ENCODE measurements at regions not wholly inside any gene's neighbourhood (a gene's known extent, or its start where the extent isn't known, plus 50 kb on each side); places are given as distances from the start of the nearest gene placed in this dataset.
A peak's percentile ranks its signal among the peaks of the same experiment; 100 is the strongest.
"Not testable (repeated sequence)": the region's sequence is repeated elsewhere in the genome, so short reads cannot be mapped to it uniquely, and the experiment has no call there.

DNA sequence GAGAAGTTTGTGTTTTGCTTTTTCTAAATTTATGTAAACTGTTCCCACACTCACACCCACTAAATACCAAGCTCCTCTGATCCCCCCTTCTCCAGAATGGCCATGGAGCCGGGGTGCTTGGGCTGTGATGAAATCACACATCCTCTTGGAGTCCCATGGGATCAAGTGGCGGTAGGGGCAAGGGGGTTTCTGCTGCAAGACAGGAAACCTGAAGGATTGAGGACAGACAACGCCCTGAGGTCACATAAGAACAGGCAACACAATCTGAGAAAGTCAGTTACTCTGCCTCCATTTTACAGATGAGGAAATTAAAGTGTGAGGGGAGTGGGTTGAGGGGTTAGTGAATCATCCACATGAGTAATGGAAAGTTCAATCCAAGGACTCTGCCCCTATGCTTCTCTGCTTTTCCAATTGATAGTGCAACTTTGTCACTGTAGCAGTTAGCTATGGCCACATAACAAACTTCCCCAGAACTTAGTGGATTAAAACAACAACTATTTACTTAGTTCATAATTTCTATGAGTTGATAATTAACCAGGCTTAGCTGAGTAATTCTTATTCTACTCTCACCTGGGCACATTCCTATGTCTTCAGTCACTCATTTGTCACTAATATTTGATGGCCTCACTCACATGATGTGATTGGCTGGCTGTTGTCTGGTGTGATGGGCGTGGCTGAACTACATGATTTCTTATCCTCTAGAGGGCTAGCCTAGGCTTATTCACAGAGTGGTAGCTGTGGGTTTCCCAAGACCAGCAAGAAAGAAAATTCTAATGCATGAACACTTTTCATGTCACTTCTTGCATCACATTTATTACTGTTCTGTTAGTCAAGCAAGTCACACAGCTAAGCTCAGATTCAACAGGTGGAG is 77.3 kb upstream of the ADRA1D start:
- Histone ChIP-seq H3K27ac (peak overlapping the region; percentile 48 to 100 (median 98); a peak in 21 of 22 replicates), H4K20me1 (no peaks in the 10 kb centered on the region), H3K4me1 (peaks cover 36 to 86% (median 68%) of the 10 kb centered on the region in 10 experiments), H3K4me2 (peak overlapping the region; percentile 71 to 91 (median 82)), H3K9me3 (replicated peaks in 1 of 11) (peaks cover 35 to 81% (median 61%) of the 10 kb centered on the region in 11 experiments), H3K4me3 (peak overlapping the region in 7 of 10 experiments; percentile 13 to 44 (median 32); a peak in 9 of 20 replicates), H3K9ac (peak overlapping the region; percentile 48 to 94 (median 87); a peak in 20 of 22 replicates), H3K36me3 (peaks cover 0 to 42% (median 0%) of the 10 kb centered on the region in 11 experiments; a peak in 5 of 22 replicates), H3K27me3 (0 out of 22 replicates have a peak, but pooled peaks cover 0 to 3% (median 0%) of the 10 kb centered on the region in 11 experiments)
- peak in 9 of 11 experiments; percentile 72 to 98 (median 95); a peak in 17 of 22 replicates for TF ChIP-seq Cebpa-rat (IDR thresholded peaks at IDR 0.05)

DNA sequence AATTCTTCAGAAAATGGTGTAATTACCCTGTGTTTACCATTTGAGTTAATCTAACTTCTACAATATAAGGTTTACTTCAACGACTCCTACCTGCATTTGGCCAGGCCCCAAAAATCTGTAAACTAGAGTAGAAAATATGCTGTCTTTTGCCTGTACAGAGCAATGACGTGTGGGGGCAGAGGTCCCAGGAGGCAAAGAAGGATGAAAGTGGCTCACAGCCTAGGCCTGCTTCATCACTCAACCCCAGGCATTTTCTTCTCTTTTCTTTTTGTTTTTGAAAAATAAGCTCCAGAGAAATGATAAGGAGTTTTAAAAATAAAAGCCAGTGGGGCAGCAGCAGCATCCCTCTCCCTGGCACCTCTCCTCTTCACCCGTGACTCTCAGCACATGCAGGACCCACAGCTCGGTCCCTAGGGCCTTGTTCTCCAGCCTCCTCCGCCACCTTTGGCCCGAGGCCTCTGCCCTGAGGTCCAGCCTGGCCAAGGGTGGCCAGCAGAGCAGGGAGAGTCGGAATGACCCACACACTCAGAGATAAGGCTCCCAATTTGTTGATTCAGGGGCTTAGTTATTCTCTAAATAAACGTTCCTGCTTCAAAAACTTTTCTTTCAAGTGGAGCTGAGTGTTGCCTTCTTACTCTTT is 76.6 kb upstream of the ADRA1D start:
- 0 out of 22 replicates have a peak, but pooled peaks cover 0 to 3% (median 0%) of the 10 kb centered on the region in 11 experiments for H3K27me3 ChIP-seq
- H4K20me1 ChIP-seq: no peaks in the 10 kb centered on the region
- H3K36me3 ChIP-seq: peaks cover 0 to 49% (median 0%) of the 10 kb centered on the region in 11 experiments; a peak in 5 of 22 replicates
- peak overlapping the region; percentile 48 to 94 (median 87); a peak in 20 of 22 replicates for H3K9ac ChIP-seq
- H3K9me3 ChIP-seq (replicated peaks in 1 of 11): peaks cover 35 to 81% (median 63%) of the 10 kb centered on the region in 11 experiments
- H3K4me3 ChIP-seq: peak overlapping the region in 5 of 10 experiments; percentile 21 to 44 (median 29); a peak in 7 of 20 replicates
- peak overlapping the region; percentile 71 to 91 (median 82) for H3K4me2 ChIP-seq
- no peak for TF ChIP-seq Cebpa-rat (IDR thresholded peaks at IDR 0.05)
- H3K4me1 ChIP-seq: peaks cover 36 to 93% (median 73%) of the 10 kb centered on the region in 10 experiments
- H3K27ac ChIP-seq: peak overlapping the region; percentile 48 to 100 (median 98); a peak in 21 of 22 replicates

DNA sequence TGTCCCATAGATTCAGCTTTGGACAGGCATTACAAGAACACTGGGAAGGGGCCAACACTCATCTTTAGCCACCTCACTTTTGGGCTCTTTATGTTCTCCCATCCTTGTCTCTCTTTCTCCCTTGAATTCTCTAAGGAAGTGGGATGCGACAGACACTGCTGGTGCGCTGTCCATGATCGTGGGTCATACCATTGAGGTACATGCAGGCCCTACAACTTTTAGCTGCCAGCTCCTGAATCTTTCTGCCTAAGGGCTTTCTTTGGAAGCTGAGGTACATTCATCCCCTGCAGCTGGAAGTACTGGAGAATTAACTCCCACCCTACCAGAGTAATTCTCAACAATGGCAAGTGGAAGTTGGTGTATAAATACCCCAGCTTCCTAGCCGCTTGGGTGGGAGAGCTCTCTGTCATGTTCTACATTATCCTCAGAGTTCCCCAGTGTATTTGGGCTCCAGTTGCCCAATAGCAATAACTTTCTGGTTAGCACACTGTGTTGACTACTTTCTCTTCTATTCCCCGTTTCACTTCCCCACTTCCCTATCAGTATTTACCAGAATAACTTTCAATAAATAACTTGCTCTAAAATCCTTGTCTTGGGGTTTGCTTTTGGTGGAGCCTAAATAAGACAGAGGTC is 75.6 kb upstream of the ADRA1D start:
- H3K27me3 ChIP-seq: 0 out of 22 replicates have a peak, but pooled peaks cover 0 to 3% (median 0%) of the 10 kb centered on the region in 11 experiments
- H4K20me1 ChIP-seq: no peaks in the 10 kb centered on the region

DNA sequence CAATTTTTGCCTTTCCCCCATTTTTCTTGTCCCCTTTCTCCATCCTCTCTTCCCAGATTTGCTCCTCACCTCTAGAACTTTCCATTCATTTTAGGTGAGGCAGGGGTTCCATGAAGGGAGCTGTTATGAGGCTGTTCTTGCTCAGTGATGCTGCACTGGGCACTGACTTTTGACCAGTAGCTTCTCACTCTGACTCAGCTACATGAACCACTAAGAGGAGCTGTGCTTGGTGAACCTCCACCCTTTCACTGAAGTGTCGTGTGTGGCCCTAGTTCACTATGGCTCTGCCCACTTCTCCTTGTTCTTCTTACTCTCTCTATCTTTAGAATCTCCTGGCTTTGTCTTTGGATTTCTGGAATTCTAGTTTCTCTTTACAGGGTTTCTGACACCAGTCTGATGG is 73.4 kb upstream of the ADRA1D start:
- Histone ChIP-seq H3K4me2 (peak overlapping the region in 6 of 11 experiments; percentile 56 to 72 (median 68); a peak in 9 of 22 replicates), H3K4me3 (peak overlapping the region in 2 of 10 experiments; percentile 16 to 49; a peak in 1 of 20 replicates), H3K9ac (no peak overlapping the region), H3K4me1 (peaks cover 34 to 92% (median 68%) of the 10 kb centered on the region in 10 experiments), H4K20me1 (no peaks in the 10 kb centered on the region), H3K27ac (peak overlapping the region in 9 of 11 experiments; percentile 4 to 100 (median 97); a peak in 14 of 22 replicates), H3K27me3 (0 out of 22 replicates have a peak, but pooled peaks cover 0 to 3% (median 0%) of the 10 kb centered on the region in 11 experiments), H3K9me3 (replicated peaks in 1 of 11) (peaks cover 42 to 86% (median 64%) of the 10 kb centered on the region in 11 experiments), H3K36me3 (peaks cover 0 to 46% (median 0%) of the 10 kb centered on the region in 11 experiments; a peak in 5 of 22 replicates)
- TF ChIP-seq Cebpa-rat (IDR thresholded peaks at IDR 0.05): no peak

More for the DNA sequence above, 75.6 kb upstream of the ADRA1D start:
- H3K9me3 ChIP-seq (replicated peaks in 1 of 11): peaks cover 35 to 89% (median 64%) of the 10 kb centered on the region in 11 experiments
- H3K27ac ChIP-seq: peak overlapping the region; percentile 48 to 100 (median 98); a peak in 21 of 22 replicates
- peaks cover 0 to 49% (median 0%) of the 10 kb centered on the region in 11 experiments; a peak in 5 of 22 replicates for H3K36me3 ChIP-seq
- TF ChIP-seq Cebpa-rat (IDR thresholded peaks at IDR 0.05): peak in 10 of 11 experiments; percentile 23 to 85 (median 68); a peak in 15 of 22 replicates
- peak overlapping the region; percentile 71 to 91 (median 82) for H3K4me2 ChIP-seq
- peak overlapping the region in 6 of 10 experiments; percentile 13 to 49 (median 28); a peak in 7 of 20 replicates for H3K4me3 ChIP-seq
- H3K9ac ChIP-seq: peak overlapping the region in 9 of 11 experiments; percentile 71 to 94 (median 87); a peak in 20 of 22 replicates
- peaks cover 36 to 99% (median 77%) of the 10 kb centered on the region in 10 experiments for H3K4me1 ChIP-seq

DNA sequence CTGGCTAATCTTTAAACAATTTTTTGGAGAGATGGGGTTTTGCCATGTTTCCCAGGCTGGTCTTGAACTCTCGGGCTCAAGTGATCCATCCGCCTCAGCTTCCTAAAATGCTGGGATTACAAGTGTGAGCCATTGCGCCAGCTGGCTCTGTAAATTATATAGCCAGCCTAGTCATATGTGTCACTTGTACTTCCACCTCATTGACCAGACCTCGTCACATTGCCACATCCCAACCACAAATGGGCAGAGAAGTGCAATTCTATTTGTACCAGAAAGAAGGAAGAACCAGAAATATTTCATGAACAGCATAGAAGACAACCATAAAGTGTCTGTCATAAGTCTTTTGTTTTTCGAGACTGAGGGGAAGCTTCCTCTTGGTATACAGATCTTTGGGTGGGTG is 71.2 kb upstream of the ADRA1D start:
- Histone ChIP-seq H3K27me3 (no peaks in the 10 kb centered on the region), H3K27ac (peak overlapping the region in 10 of 11 experiments; percentile 62 to 100 (median 95); a peak in 19 of 22 replicates), H3K4me1 (peaks cover 12 to 79% (median 51%) of the 10 kb centered on the region in 10 experiments), H3K36me3 (peaks cover 0 to 38% (median 0%) of the 10 kb centered on the region in 11 experiments; a peak in 5 of 22 replicates), H3K9me3 (replicated peaks in 1 of 11) (peaks cover 32 to 78% (median 54%) of the 10 kb centered on the region in 11 experiments), H3K4me2 (peak overlapping the region in 10 of 11 experiments; percentile 6 to 72 (median 60); a peak in 16 of 22 replicates), H3K9ac (peak overlapping the region in 8 of 11 experiments; percentile 56 to 75 (median 65); a peak in 15 of 22 replicates), H4K20me1 (no peaks in the 10 kb centered on the region), H3K4me3 (0 out of 20 replicates have a peak overlapping the region, but pooled peaks of 1 of the 10 experiments have one; percentile 33)
- TF ChIP-seq Cebpa-rat (IDR thresholded peaks at IDR 0.05): peak; percentile 50 to 97 (median 91)

DNA sequence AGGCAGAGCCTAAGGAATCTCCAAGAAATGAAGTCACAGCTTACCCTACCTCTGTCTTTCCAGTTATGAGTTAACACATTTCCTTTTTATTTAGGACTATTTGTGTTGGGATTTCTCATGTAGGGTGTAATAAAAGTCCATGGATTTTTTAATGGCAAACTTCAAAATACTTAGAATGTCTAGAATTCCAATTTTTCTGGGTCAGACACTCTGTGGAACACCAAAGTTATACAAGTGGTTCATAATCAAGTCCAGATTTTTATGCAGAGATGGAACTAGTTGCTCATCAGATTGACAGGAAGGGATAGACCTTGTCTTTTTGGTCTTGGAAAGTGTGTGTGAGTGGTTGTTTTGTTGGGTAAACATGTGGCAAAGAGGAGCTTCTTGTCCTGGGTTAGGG is 69.8 kb upstream of the ADRA1D start:
- Histone ChIP-seq H3K9me3 (replicated peaks in 1 of 11) (peaks cover 24 to 82% (median 43%) of the 10 kb centered on the region in 11 experiments), H3K9ac (no peak overlapping the region), H3K27me3 (no peaks in the 10 kb centered on the region), H4K20me1 (no peaks in the 10 kb centered on the region), H3K4me3 (peak overlapping the region in 1 of 10 experiments; percentile 9; a peak in 1 of 20 replicates), H3K27ac (peak overlapping the region in 7 of 11 experiments; percentile 0 to 99 (median 93); a peak in 8 of 22 replicates), H3K4me1 (peaks cover 0 to 65% (median 37%) of the 10 kb centered on the region in 10 experiments; a peak in 18 of 20 replicates), H3K36me3 (peaks cover 0 to 31% (median 0%) of the 10 kb centered on the region in 11 experiments; a peak in 5 of 22 replicates), H3K4me2 (peak overlapping the region in 2 of 11 experiments; percentile 38 to 40; a peak in 3 of 22 replicates)
- no peak for TF ChIP-seq Cebpa-rat (IDR thresholded peaks at IDR 0.05)

DNA sequence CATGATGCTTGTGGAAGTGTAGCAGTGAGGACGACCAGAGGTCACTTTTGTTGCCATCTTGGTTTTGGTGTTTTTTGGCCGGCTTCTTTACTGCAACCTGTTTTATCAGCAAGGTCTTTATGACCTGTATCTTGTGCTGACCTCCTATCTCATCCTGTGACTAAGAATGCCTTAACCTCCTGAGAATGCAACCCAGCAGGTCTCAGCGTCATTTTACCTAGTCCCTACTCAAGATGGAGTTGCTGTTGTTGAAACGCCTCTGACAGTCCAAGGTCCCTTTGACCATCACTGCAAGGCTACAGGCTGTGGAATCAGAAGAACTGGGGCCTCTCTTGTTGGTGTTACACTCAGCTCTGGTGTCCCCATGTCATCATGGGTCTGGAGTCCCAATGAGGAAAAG is 61.5 kb upstream of the ADRA1D start:
- peaks cover 19 to 55% (median 22%) of the 10 kb centered on the region in 11 experiments for H3K9me3 ChIP-seq (replicated peaks in 1 of 11)
- H3K4me1 ChIP-seq, H4K20me1 ChIP-seq, H3K4me3 ChIP-seq, H3K27me3 ChIP-seq, H3K9ac ChIP-seq, H3K27ac ChIP-seq, H3K4me2 ChIP-seq, H3K36me3 ChIP-seq: not testable (repeated sequence)

All from BLaER1 treated with 17β-estradiol and CSF1 and Interleukin-3, amounts not matched to agents 10 nM and 100 nM (cell line).